Left lung (tissue), 4 donors: ENCODE measurements at regions not wholly inside any gene's neighbourhood (a gene's known extent, or its start where the extent isn't known, plus 50 kb on each side); places are given as distances from the start of the nearest gene placed in this dataset.

Experiments used
- ATAC-seq: fragments of 200-7000 bp; cut with Tn5 transposase; one replicate; pipeline ENCODE4 v1.9.1; 2020; ENCODE audit warnings: moderate library complexity
- DNase-seq, 4 donors: peaks; one replicate each; pipeline ENCODE4 v3.0.0-alpha.2; 2013 to 2020
- H3K27ac ChIP-seq, 2 donors: fragments of 200-600 bp; sonication (generic) in 1 of 2; one replicate each; pipeline versions ENCODE4 v1.5.0 to v1.8.0; 2020 to 2021
- H3K27me3 ChIP-seq, 2 donors: fragments of 200-600 bp; sonication (generic) in 1 of 2; one replicate each; pipeline versions ENCODE4 v1.5.0 to v1.8.0; 2020 to 2021
- H3K36me3 ChIP-seq, 2 donors: fragments of 200-600 bp; sonication (generic) in 1 of 2; one replicate each; pipeline versions ENCODE4 v1.5.0 to v1.8.0; 2020 to 2021
- H3K4me1 ChIP-seq, 2 donors: fragments of 200-600 bp; one replicate each; pipeline ENCODE4 v1.8.0; 2021
- H3K4me3 ChIP-seq, 2 donors: fragments of 200-600 bp; sonication (generic) in 1 of 2; one replicate each; pipeline versions ENCODE4 v1.5.0 to v1.8.0; 2020 to 2021; ENCODE audit warnings: mild to moderate bottlenecking in 1 of 2
- H3K9me3 ChIP-seq, 2 donors: fragments of 200-600 bp; sonication (generic) in 1 of 2; one replicate each; pipeline versions ENCODE4 v1.5.0 to v1.8.0; 2020 to 2021
- CTCF ChIP-seq, 2 donors: fragments of 200-600 bp; sonication (generic) in 1 of 2; IDR thresholded peaks; one replicate each; pipeline versions ENCODE4 v1.5.0 to v1.8.0; 2021; ENCODE audit warnings: antibody characterized with exemption in 2 of 2
- intact Hi-C, 2 donors: fragments of 100-400 bp; cut with DNase I; formaldehyde crosslinking; loops; one replicate each; pipeline versions ENCODE4 v1.11.2 to v1.14.2; 2022
- donor health status: DM: no; HTN: yes; CAD: no.
- donor health status: DM: no; HTN: no; CAD: no.

- no peaks in the 10 kb centered on the region for H3K9me3 ChIP-seq
- no peak for TF ChIP-seq CTCF (IDR thresholded peaks at IDR 0.05)
- no peak overlapping the region for H3K27ac ChIP-seq
- H3K36me3 ChIP-seq = no peaks in the 10 kb centered on the region
- H3K27me3 ChIP-seq = no peaks in the 10 kb centered on the region
- DNase-seq (no peak), ATAC-seq (no peak)
- no peaks in the 10 kb centered on the region for H3K4me1 ChIP-seq
- intact Hi-C loops = no loop called here
- no peak overlapping the region for H3K4me3 ChIP-seq
Measured at GRCh38 chr12:24073170-24073810, 123.8 kb upstream of the SOX5 start.

- no peak overlapping the region for H3K27ac ChIP-seq
- DNase-seq = no peak
- intact Hi-C loops = no loop called here
- H3K9me3 ChIP-seq = no peaks in the 10 kb centered on the region
- TF ChIP-seq CTCF (IDR thresholded peaks at IDR 0.05) = no peak
- H3K4me1 ChIP-seq = no peaks in the 10 kb centered on the region
- no peak for ATAC-seq
- H3K36me3 ChIP-seq = no peaks in the 10 kb centered on the region
- H3K4me3 ChIP-seq = no peak overlapping the region
- no peaks in the 10 kb centered on the region for H3K27me3 ChIP-seq
Measured at GRCh38 chr12:24072302-24072701, 122.8 kb upstream of the SOX5 start.

- no peaks in the 10 kb centered on the region for H3K4me1 ChIP-seq
- ATAC-seq = no peak
- intact Hi-C loops = no loop called here
- H3K27ac ChIP-seq = no peak overlapping the region
- no peaks in the 10 kb centered on the region for H3K27me3 ChIP-seq
- TF ChIP-seq CTCF (IDR thresholded peaks at IDR 0.05) = no peak
- DNase-seq = no peak
- no peaks in the 10 kb centered on the region for H3K36me3 ChIP-seq
- H3K9me3 ChIP-seq = no peaks in the 10 kb centered on the region
- no peak overlapping the region for H3K4me3 ChIP-seq
Measured at GRCh38 chr12:24071842-24072241, 122.4 kb upstream of the SOX5 start.

- Histone ChIP-seq H3K9me3 (no peaks in the 10 kb centered on the region), H3K27ac (no peak overlapping the region), H3K4me3 (no peak overlapping the region), H3K27me3 (no peaks in the 10 kb centered on the region), H3K4me1 (no peaks in the 10 kb centered on the region), H3K36me3 (no peaks in the 10 kb centered on the region)
- no peak for TF ChIP-seq CTCF (IDR thresholded peaks at IDR 0.05)
- intact Hi-C loops = no loop called here
- DNase-seq (peak in 2 of 4 donors; percentile 34 to 45), ATAC-seq (no peak)
Measured at GRCh38 chr12:24069532-24070395, 120.3 kb upstream of the SOX5 start.

GRCh38 chr12:24066865-24067264 lies 117.4 kb upstream of the SOX5 start:
- Histone ChIP-seq H3K27me3 (no peaks in the 10 kb centered on the region), H3K27ac (no peak overlapping the region), H3K4me3 (no peak overlapping the region), H3K4me1 (no peaks in the 10 kb centered on the region), H3K36me3 (no peaks in the 10 kb centered on the region), H3K9me3 (no peaks in the 10 kb centered on the region)
- intact Hi-C loops = no loop called here
- TF ChIP-seq CTCF (IDR thresholded peaks at IDR 0.05) = no peak
- no peak for ATAC-seq
- no peak for DNase-seq
